Caco-2 (cell line): ENCODE measurements at regions not wholly inside any gene's neighbourhood (a gene's known extent, or its start where the extent isn't known, plus 50 kb on each side); places are given as distances from the start of the nearest gene placed in this dataset.
"Not testable (repeated sequence)": the region's sequence is repeated elsewhere in the genome, so short reads cannot be mapped to it uniquely, and the experiment has no call there.

ENCODE experiments used
- BruUV-seq: library from RNA; stranded (reverse); fragments of 400-500 nt; replicated peaks from 2 replicates; lab custom pipeline; 2021; lab: Mats Ljungman, UMichigan
- CTCF ChIA-PET: fragments of 300-600 bp; sonication (Branson Sonifier 250); formaldehyde crosslinking; loops from one replicate; lab custom pipeline; 2022; ENCODE audit warnings: antibody characterized with exemption; lab: Charles Lee
- POLR2A ChIA-PET: fragments of 300-600 bp; sonication (Branson Sonifier 250); formaldehyde crosslinking; loops from one replicate; lab custom pipeline; 2022; ENCODE audit warnings: antibody characterized with exemption; lab: Charles Lee
- DNase-seq, 2 experiments: peaks; one replicate each; pipeline versions ENCODE4 v3.0.0 to v3.0.0-alpha.2; 2020 to 2022
- H3K27me3 ChIP-seq: replicated peaks from 2 replicates; pipeline ENCODE4 v1.6.0; 2011; ENCODE audit warnings: low read length; ENCODE audit not compliant: control insufficient read depth, insufficient read depth
- H3K36me3 ChIP-seq: 2 replicates; pipeline ENCODE4 v1.5.1; 2011; ENCODE audit warnings: low read length; ENCODE audit not compliant: control insufficient read depth, insufficient read depth
- H3K4me1 ChIP-seq: fragments of 250-450 bp; sonication (Bioruptor Pico); 2 replicates; pipeline ENCODE4 v1.5.1; 2020; ENCODE audit warnings: mild to moderate bottlenecking
- H3K4me3 ChIP-seq: 2 replicates; pipeline ENCODE4 v1.5.1; 2011; ENCODE audit warnings: low read depth, mild to moderate bottlenecking, control low read depth, low read length
- H3K9me3 ChIP-seq: fragments of 250-450 bp; sonication (Bioruptor Pico); 2 replicates; pipeline ENCODE4 v1.5.1; 2020; ENCODE audit warnings: mild to moderate bottlenecking, moderate library complexity
- H3K27ac Mint-ChIP-seq: one replicate; pipeline ENCODE4 v1.8.0; 2022; ENCODE audit warnings: mixed read lengths; ENCODE audit not compliant: unreplicated experiment
- H3K27me3 Mint-ChIP-seq: one replicate; pipeline ENCODE4 v1.8.0; 2022; ENCODE audit warnings: mixed read lengths; ENCODE audit not compliant: insufficient read depth, unreplicated experiment
- H3K36me3 Mint-ChIP-seq: one replicate; pipeline ENCODE4 v1.8.0; 2022; ENCODE audit warnings: mild to moderate bottlenecking, mixed read lengths; ENCODE audit not compliant: insufficient read depth, unreplicated experiment
- H3K4me1 Mint-ChIP-seq: one replicate; pipeline ENCODE4 v1.8.0; 2022; ENCODE audit warnings: low read depth, mixed read lengths; ENCODE audit not compliant: unreplicated experiment
- H3K4me3 Mint-ChIP-seq: one replicate; pipeline ENCODE4 v1.8.0; 2022; ENCODE audit warnings: mild to moderate bottlenecking, moderate library complexity, mixed read lengths; ENCODE audit not compliant: unreplicated experiment
- H3K9me3 Mint-ChIP-seq: one replicate; pipeline ENCODE4 v1.8.0; 2022; ENCODE audit warnings: mixed read lengths; ENCODE audit not compliant: unreplicated experiment
- CTCF ChIP-seq, 2 experiments: fragments of 200-600 bp in 1 of 2; IDR thresholded peaks; 1 replicate in 1 of 2; 2 replicates in 1 of 2; pipeline versions ENCODE4 v1.5.1 to v1.8.0; 2011 to 2022; ENCODE audit warnings: antibody characterized with exemption in 1 of 2, control low read depth in 1 of 2, inconsistent platforms in 1 of 2, low read depth in 1 of 2, low read length in 1 of 2, mild to moderate bottlenecking in 1 of 2, moderate library complexity in 1 of 2; ENCODE audit not compliant: insufficient read depth in 1 of 2, severe bottlenecking in 1 of 2, unreplicated experiment in 1 of 2
- intact Hi-C: fragments of 100-400 bp; cut with micrococcal nuclease; formaldehyde crosslinking; loops from one replicate; pipeline ENCODE4 v1.10.0; 2022; ENCODE audit not compliant: unreplicated experiment

- intact Hi-C loops = no loop called here
- H3K4me3 ChIP-seq = no peak overlapping the region
Observed at GRCh38 chr10:91000470-91000869, 79.6 kb upstream of the ANKRD1 start.

GRCh38 chr10:91000985-91001384, 80.1 kb upstream of the ANKRD1 start:
- no TSS peak for BruUV-seq
- H3K4me1 Mint-ChIP-seq = peaks cover 8% of the 10 kb centered on the region
- intact Hi-C loops = no loop called here
- Histone ChIP-seq H3K4me3 (no peak overlapping the region), H3K36me3 (no peaks in the 10 kb centered on the region), H3K27me3 (no peaks in the 10 kb centered on the region), H3K9me3 (no peaks in the 10 kb centered on the region), H3K4me1 (peaks cover 5% of the 10 kb centered on the region; the same call in 1 of the 2 replicates)
- no peak for TF ChIP-seq CTCF (IDR thresholded peaks at IDR 0.05; ENCODE audit: insufficient read depth in 1 of 2, low read depth in 1 of 2, low read length in 1 of 2, severe bottlenecking in 1 of 2, unreplicated experiment in 1 of 2)
- ChIA-PET POLR2A (no interaction called here), CTCF (no interaction called here)
- DNase-seq = no peak
- no peaks in the 10 kb centered on the region for H3K27me3 Mint-ChIP-seq
- no peak overlapping the region for H3K27ac Mint-ChIP-seq
- no peaks in the 10 kb centered on the region for H3K9me3 Mint-ChIP-seq
- no peak overlapping the region for H3K4me3 Mint-ChIP-seq
- no peaks in the 10 kb centered on the region for H3K36me3 Mint-ChIP-seq

More at GRCh38 chr10:91000470-91000869, 79.6 kb upstream of the ANKRD1 start:
- no peaks in the 10 kb centered on the region for H3K27me3 ChIP-seq
- Mint-ChIP-seq H3K36me3 (no peaks in the 10 kb centered on the region), H3K4me1 (peaks cover 8% of the 10 kb centered on the region), H3K27me3 (no peaks in the 10 kb centered on the region), H3K9me3 (no peaks in the 10 kb centered on the region), H3K27ac (no peak overlapping the region), H3K4me3 (no peak overlapping the region)
- BruUV-seq = no TSS peak
- H3K36me3 ChIP-seq = no peaks in the 10 kb centered on the region
- POLR2A ChIA-PET = no interaction called here
- no peak for DNase-seq
- no peaks in the 10 kb centered on the region for H3K9me3 ChIP-seq
- peaks cover 5% of the 10 kb centered on the region; the same call in 1 of the 2 replicates for H3K4me1 ChIP-seq
- CTCF ChIA-PET = no interaction called here
- TF ChIP-seq CTCF (IDR thresholded peaks at IDR 0.05; ENCODE audit: insufficient read depth in 1 of 2, low read depth in 1 of 2, low read length in 1 of 2, severe bottlenecking in 1 of 2, unreplicated experiment in 1 of 2) = no peak

- H3K36me3 ChIP-seq = no peaks in the 10 kb centered on the region
- no peaks in the 10 kb centered on the region for H3K36me3 Mint-ChIP-seq
Observed at GRCh38 chr10:91002656-91003055, 81.8 kb upstream of the ANKRD1 start.

GRCh38 chr10:91003379-91003778, 82.5 kb upstream of the ANKRD1 start:
- intact Hi-C loops, H3K27me3 Mint-ChIP-seq, H3K4me1 Mint-ChIP-seq, DNase-seq, H3K27me3 ChIP-seq, H3K9me3 Mint-ChIP-seq, H3K4me3 Mint-ChIP-seq, H3K36me3 Mint-ChIP-seq, H3K4me1 ChIP-seq, H3K9me3 ChIP-seq, H3K27ac Mint-ChIP-seq, POLR2A ChIA-PET, CTCF ChIA-PET, H3K36me3 ChIP-seq, H3K4me3 ChIP-seq, BruUV-seq: not testable (repeated sequence)

More at GRCh38 chr10:91002656-91003055, 81.8 kb upstream of the ANKRD1 start:
- Mint-ChIP-seq H3K27ac (no peak overlapping the region), H3K27me3 (no peaks in the 10 kb centered on the region), H3K4me1 (peaks cover 8% of the 10 kb centered on the region), H3K4me3 (no peak overlapping the region), H3K9me3 (no peaks in the 10 kb centered on the region)
- Histone ChIP-seq H3K27me3 (no peaks in the 10 kb centered on the region), H3K4me3 (no peak overlapping the region), H3K9me3 (no peaks in the 10 kb centered on the region), H3K4me1 (peaks cover 5% of the 10 kb centered on the region; the same call in 1 of the 2 replicates)
- TF ChIP-seq CTCF (IDR thresholded peaks at IDR 0.05; ENCODE audit: insufficient read depth in 1 of 2, low read depth in 1 of 2, low read length in 1 of 2, severe bottlenecking in 1 of 2, unreplicated experiment in 1 of 2) = no peak
- intact Hi-C loops = no loop called here
- no TSS peak for BruUV-seq
- ChIA-PET CTCF (no interaction called here), POLR2A (no interaction called here)
- DNase-seq = no peak

- H3K36me3 Mint-ChIP-seq, H3K9me3 ChIP-seq, BruUV-seq, DNase-seq, H3K4me3 ChIP-seq, H3K4me3 Mint-ChIP-seq, POLR2A ChIA-PET, H3K4me1 ChIP-seq, H3K36me3 ChIP-seq, H3K27me3 Mint-ChIP-seq, H3K4me1 Mint-ChIP-seq, H3K27me3 ChIP-seq, H3K27ac Mint-ChIP-seq, H3K9me3 Mint-ChIP-seq: not testable (repeated sequence)
- intact Hi-C loops = loop anchor here (5.0 kb wide), 1 partner anchor 82 kb away; no protein-coding TSS in a partner anchor
- CTCF ChIA-PET = interaction anchor here (1.7 kb wide), 1 partner anchor 246 kb away, joined by 7 read pairs; no protein-coding TSS in a partner anchor
Observed at GRCh38 chr10:91005276-91005675, 84.4 kb upstream of the ANKRD1 start.
